ENCODE measurements at regions not wholly inside any gene's neighbourhood (a gene's known extent, or its start where the extent isn't known, plus 50 kb on each side); places are given as distances from the start of the nearest gene placed in this dataset.

- FAIRE-seq (no peak), DNase-seq (ENCODE audit: insufficient read length, low spot score) (no peak)
- no peak for TF ChIP-seq CTCF (IDR thresholded peaks at IDR 0.05; ENCODE audit: insufficient read depth, missing control alignments)
Measured at GRCh38 chr12:75815756-75816155, 215.8 kb downstream of the PHLDA1 start.

GRCh38 chr12:75814851-75815754 lies 216.5 kb downstream of the PHLDA1 start:
- FAIRE-seq (no peak), DNase-seq (ENCODE audit: insufficient read length, low spot score) (no peak)
- no peak for TF ChIP-seq CTCF (IDR thresholded peaks at IDR 0.05; ENCODE audit: insufficient read depth, missing control alignments)

GRCh38 chr12:75813072-75813471 lies 218.5 kb downstream of the PHLDA1 start:
- no peak for TF ChIP-seq CTCF (IDR thresholded peaks at IDR 0.05; ENCODE audit: insufficient read depth, missing control alignments)
- FAIRE-seq (no peak), DNase-seq (ENCODE audit: insufficient read length, low spot score) (no peak)

- no peak for DNase-seq (ENCODE audit: insufficient read length, low spot score)
- TF ChIP-seq CTCF (IDR thresholded peaks at IDR 0.05; ENCODE audit: insufficient read depth, missing control alignments), result no peak
- FAIRE-seq, result no peak
Measured at GRCh38 chr12:75812271-75813018, 219.1 kb downstream of the PHLDA1 start.

GRCh38 chr12:75809746-75810145 lies 221.8 kb downstream of the PHLDA1 start:
- TF ChIP-seq CTCF (IDR thresholded peaks at IDR 0.05; ENCODE audit: insufficient read depth, missing control alignments), result no peak
- FAIRE-seq (no peak), DNase-seq (ENCODE audit: insufficient read length, low spot score) (no peak)

- DNase-seq (ENCODE audit: insufficient read length, low spot score) (no peak), FAIRE-seq (no peak)
- TF ChIP-seq CTCF (IDR thresholded peaks at IDR 0.05; ENCODE audit: insufficient read depth, missing control alignments), result no peak
Measured at GRCh38 chr12:75807494-75807893, 224.1 kb downstream of the PHLDA1 start.
